NCI-H187 (cell line): ENCODE measurements at regions not wholly inside any gene's neighbourhood (a gene's known extent, or its start where the extent isn't known, plus 50 kb on each side); places are given as distances from the start of the nearest gene placed in this dataset.
A peak's percentile ranks its signal among the peaks of the same experiment; 100 is the strongest.
"Not testable (repeated sequence)": the region's sequence is repeated elsewhere in the genome, so short reads cannot be mapped to it uniquely, and the experiment has no call there.

Experiments
- DNase-seq, 2 experiments: peaks; one replicate each; lab custom pipeline; 2025; lab: John Stamatoyannopoulos, UW

DNA sequence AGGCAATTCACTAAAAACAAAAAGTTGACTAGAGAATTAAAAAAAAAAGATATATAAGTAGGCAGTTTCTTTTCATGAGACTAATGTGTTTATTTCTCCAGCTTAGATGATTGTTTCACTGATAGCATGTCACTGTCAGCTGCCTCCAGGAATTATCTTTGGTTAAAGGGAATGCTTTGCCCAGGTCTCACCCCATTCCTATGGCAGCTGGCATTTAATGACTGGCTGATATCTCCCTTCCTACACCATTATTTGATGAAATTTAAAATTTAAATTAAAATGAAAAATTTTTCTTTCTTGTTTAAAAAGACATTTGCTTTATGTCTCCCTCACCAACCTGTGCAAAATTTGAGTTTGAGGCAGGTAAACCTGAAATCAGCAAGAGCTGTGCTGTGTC, 214.5 kb upstream of the PRSS1 start:
- no peak for DNase-seq

DNA sequence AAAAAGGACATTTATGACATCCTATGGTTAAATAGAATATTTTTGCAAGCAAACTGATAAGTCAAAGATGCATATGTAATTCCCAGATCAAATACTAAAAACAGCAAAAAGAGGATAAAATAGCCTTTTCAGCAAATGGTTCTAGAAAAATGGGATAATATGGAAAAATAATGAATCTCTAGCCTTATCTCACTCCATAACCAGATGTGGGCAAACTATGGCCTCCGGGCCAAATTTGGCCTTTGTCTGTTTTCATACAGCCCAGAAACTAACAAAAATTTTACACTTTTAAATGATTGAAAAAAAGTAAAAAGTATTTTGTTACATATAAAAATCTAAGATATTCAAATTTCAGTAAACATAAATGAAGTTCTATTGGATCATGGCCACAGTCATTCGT, 215.4 kb upstream of the PRSS1 start:
- DNase-seq, result no peak

DNA sequence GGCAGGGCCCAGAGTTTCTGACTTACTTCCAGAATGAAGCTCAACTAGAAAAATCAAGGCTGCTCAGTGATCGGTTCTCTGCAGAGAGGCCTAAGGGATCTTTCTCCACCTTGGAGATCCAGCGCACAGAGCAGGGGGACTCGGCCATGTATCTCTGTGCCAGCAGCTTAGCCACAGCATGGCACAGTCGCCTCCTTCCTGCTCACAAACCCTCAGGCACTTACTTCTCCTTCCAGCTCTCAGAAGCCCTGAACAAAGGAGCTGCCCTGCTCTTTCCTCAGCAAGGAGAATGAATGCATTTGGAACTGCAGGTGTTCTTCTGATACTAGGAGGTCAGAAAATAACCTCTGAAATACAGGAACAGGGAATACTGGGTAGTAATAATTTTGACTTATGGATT, 219.7 kb upstream of the PRSS1 start:
- no peak for DNase-seq

DNA sequence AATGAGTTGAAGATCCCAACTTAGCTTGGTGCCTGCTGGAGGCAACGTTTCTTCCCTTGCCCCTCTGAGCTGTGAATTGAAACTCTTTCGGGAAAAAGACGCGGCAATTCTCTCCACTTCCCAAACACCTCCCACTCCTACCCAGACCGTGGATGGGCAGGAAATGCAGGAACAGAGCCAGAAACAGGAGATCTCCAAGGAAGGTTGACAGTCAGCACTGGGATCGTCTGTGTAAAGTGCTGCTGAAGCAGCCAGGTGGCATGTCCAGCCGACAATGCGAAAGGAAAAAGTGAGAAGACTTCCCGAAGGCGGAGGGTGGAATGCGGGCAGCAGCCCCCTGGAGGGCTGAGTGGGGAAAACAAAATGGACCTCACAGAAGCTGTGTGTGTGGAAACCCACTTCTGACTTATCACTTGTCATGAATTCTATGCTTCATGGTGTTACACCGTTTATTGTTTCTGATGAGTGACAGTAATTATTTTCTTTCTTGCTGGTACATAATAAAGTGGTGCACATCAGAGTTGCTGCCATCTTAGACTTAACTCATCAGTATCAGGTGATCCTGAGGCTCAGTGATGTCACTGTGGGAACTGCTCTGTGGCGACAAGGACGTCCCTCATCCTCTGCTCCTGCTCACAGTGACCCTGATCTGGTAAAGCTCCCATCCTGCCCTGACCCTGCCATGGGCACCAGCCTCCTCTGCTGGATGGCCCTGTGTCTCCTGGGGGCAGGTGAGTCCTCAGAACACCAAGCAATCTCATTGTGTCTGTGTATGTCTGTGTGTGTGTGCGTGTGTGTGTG, 220.5 kb upstream of the PRSS1 start:
- no peak for DNase-seq

DNA sequence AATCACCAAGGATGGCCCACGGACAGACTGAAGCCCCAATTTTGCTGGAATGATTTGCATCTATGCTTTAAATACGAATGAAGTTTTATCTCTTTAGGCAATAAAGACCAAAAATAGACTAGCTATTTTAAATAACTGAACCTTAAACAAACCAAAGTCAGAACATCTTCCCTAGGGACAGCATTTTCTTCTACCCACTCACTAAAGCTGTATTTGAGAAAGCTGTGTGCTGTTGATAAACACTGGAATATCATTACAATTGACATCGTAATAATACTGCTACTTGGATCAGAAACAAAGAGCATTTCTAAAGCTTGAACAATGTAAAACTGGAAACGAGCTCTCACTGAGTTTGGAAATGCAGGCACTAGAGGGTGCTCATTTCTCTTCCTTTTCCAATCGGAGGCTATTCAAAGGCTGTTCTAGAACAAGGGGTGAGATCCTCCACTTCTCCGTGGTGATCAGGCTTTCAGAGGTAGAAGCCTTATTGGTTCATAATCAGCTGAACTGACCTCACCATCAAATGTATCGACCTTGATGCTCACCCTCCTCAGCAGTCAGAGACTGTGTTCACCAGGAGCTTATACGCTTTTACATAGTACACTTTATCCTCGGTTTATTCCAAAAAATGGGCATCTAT, 225.3 kb upstream of the PRSS1 start:
- no peak for DNase-seq

GRCh38 chr7:142522735-142523134, 226.5 kb upstream of the PRSS1 start:
- no peak for DNase-seq

DNA sequence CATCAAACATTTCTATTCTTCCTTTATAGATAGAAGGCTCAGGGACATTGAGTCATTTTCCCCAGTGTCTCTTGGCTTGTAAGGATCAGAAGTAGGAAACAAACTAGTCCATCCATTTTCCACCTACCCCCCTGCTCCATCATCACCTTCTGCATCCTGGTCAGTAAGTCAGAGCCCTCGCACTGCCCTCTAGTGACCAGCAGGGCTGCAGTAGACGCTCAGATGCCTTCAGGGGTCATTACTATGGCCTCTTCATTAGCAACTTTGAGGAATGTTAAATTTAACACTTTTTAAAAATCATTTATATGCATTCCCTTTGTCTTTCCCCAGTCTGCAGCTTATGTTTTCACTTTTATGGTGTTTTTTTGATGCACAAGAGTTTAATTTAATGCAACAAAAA, 228.4 kb upstream of the PRSS1 start:
- DNase-seq, result not testable (repeated sequence)

- DNase-seq, result not testable (repeated sequence)
These were observed 228.8 kb upstream of the PRSS1 start for GRCh38 chr7:142520455-142520854.

DNA sequence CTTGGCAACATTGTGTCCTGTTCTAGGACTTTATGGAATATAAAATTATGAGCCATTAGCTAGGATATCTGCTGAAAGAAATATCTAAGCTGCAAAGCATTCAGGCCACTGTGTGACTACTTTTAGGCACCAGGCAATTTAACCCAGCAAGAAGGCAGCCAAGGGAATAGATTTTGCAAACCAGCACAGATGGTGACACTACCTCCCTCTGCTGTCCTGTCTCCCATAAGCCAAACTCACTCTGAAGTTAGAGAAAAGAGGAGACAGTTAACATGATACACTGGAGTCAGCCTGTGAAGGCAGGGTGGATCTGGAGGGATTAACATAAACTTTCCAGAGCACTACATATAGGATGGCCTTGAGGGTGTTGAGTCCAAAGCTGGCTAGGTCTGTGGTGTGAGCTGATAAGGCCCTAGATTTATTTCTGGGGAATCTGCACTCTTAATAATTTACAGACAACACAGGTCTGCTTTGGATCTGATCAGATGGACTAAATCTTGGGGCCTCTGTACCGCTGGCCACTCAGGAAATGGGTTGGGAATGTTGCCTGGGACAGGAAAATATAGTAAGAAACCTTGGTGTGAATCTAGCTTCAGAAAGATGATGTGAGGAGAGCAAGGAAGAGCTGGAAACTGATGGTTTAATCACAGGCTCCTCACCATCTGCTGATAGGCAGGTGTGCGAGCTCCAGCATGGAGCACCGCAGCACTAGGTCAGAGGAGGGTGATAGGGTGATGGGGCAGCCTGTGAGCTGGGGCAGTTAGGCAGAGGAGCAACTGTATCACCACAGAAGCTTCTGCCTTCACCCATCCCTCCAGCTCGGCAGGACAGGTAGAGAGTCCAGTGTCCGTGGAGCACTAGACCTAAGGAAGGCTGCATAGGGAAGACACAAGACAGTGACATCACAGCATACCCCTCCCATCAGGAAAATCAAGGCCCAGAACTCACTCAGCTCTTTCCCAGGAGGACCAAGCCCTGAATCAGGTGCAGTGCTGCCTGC, 229.9 kb upstream of the PRSS1 start:
- no peak for DNase-seq

GRCh38 chr7:142516038-142516501, 233.2 kb upstream of the PRSS1 start:
- peak; percentile 7 to 57 for DNase-seq

- DNase-seq, result not testable (repeated sequence)
These were observed 234.6 kb upstream of the PRSS1 start for GRCh38 chr7:142514716-142515115.

- no peak for DNase-seq
These were observed 235.9 kb upstream of the PRSS1 start for GRCh38 chr7:142513178-142513955.

DNA sequence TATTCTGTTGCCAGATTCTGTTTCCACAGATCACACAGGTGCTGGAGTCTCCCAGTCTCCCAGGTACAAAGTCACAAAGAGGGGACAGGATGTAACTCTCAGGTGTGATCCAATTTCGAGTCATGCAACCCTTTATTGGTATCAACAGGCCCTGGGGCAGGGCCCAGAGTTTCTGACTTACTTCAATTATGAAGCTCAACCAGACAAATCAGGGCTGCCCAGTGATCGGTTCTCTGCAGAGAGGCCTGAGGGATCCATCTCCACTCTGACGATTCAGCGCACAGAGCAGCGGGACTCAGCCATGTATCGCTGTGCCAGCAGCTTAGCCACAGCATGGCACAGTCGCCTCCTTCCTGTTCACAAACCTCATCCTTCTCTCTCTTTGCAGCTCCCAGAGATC, 237.5 kb upstream of the PRSS1 start:
- DNase-seq, result no peak

- DNase-seq, result no peak
These were observed 237.9 kb upstream of the PRSS1 start for GRCh38 chr7:142511374-142511773.

GRCh38 chr7:142509235-142509634, 240.0 kb upstream of the PRSS1 start:
- DNase-seq, result not testable (repeated sequence)

DNA sequence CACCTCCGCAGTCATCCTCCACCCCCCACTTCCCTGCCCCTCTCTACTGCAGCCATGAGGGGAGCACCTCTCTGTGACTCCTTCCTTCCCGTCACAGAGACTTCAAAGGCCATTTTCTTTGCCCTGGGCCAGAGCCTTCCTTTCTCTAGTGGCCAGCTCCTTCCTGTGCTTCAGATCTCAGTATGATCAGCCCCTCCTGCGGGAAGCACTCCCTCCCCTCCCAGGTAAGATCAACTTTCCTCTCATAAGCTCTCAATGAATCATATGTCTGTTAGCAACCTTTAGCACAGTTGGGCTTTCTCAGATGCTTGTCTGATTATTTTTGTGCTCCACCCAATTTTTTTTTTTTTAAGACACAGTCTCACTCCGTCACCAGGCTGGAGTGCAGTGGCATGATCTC, 241.0 kb upstream of the PRSS1 start:
- no peak for DNase-seq

DNA sequence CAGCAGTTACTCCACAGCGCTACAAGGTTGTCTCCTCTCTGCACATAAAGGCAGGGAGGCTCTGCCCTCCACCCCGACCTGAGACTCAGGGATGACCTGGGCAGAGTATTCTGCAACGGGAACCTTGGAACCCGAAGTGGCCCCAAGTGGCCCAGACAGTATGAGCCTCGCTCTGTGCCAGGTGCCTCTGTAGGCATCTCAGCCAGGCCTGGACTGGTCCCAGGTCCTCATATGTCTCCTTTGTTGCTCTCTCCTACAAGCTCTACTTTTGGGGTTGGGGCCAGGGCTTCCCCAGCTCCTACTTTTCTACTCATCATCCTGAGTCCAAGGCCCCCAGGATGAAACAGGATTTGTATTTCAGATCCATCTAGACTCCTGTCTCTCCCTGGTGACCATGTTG, 241.5 kb upstream of the PRSS1 start:
- DNase-seq, result no peak

- DNase-seq, result not testable (repeated sequence)
These were observed 242.2 kb upstream of the PRSS1 start for GRCh38 chr7:142507066-142507465.

DNA sequence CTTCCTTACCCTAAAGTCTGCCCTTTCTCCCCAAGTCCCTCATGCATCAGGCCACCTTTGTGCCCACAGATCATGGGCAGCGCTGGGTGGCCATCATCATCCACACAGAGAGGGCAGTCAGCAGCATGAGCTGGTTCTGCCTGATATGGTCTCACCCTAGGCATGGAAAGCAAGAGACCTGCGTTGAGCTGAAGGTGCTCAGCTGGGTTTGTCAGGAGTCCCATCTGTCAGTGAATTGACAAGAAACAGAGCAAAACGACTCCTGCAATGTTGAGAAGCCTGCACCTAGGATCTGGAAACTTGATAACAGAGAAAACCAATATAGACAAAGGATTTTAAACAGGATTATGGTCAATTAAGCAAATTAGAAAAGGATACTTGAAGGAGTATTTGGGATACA, 242.7 kb upstream of the PRSS1 start:
- DNase-seq, result no peak

DNA sequence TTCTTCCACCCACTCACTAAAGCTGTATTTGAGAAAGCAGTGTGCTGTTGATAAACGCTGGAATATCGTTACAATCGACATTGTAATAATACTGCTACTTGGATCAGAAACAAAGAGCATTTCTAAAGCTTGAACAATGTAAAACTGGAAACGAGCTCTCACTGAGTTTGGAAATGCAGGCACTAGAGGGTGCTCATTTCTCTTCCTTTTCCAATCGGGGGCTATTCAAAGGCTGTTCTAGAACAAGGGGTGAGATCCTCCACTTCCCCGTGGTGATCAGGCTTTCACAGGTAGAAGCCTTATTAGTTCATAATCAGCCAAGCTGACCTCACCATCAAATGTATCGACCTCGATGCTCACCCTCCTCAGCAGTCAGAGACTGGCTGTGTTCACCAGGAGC, 245.3 kb upstream of the PRSS1 start:
- DNase-seq, result not testable (repeated sequence)

DNA sequence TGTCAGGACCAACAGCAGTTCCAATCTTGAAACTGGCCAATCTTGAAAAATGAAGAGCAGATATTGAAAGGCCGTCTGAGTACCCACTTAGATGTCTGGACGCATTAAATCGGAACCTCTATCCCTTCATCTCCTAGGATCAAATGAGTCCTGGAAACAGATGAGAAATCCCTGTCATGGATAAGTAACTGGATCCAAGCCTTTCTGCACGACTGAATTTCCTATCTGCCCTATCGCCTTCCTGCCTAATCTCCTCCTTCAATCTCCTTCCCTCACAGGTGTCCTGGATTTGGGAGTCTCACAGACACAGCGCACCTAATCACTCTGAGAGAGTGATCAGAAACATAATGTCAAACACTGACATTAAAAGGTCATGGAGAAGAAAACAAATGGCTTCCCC, 245.2 kb upstream of the PRSS58 start:
- no peak for DNase-seq

- DNase-seq, result no peak
These were observed 243.6 kb upstream of the PRSS58 start for GRCh38 chr7:142501434-142501833.
